HCT116 (cell line): ENCODE measurements at regions not wholly inside any gene's neighbourhood (a gene's known extent, or its start where the extent isn't known, plus 50 kb on each side); places are given as distances from the start of the nearest gene placed in this dataset.

Source experiments
- ATF3 ChIP-seq: IDR thresholded peaks from 2 replicates; pipeline ENCODE4 v1.6.1; 2012
- CTCF ChIP-seq, 3 experiments: fragments of 200-600 bp in 1 of 3; sonication (generic) in 1 of 3; IDR thresholded peaks in 2 of 3; conservative IDR thresholded peaks in 1 of 3; 2 replicates each; pipeline ENCODE4 v1.5.1; 2012 to 2017; ENCODE audit warnings: low read depth in 2 of 3, low read length in 2 of 3, antibody characterized with exemption in 1 of 3, borderline replicate concordance in 1 of 3, control low read depth in 1 of 3, mild to moderate bottlenecking in 1 of 3, mixed read lengths in 1 of 3, mixed run types in 1 of 3, moderate library complexity in 1 of 3; ENCODE audit not compliant: insufficient read depth in 1 of 3
- EZH2 ChIP-seq: fragments of 200-600 bp; sonication (generic); IDR thresholded peaks from 2 replicates; pipeline ENCODE4 v1.6.1; 2017; ENCODE audit warnings: antibody characterized with exemption, mixed run types
- EZH2phosphoT487 ChIP-seq: fragments of 200-600 bp; IDR thresholded peaks from 2 replicates; pipeline ENCODE4 v1.6.1; 2018; ENCODE audit warnings: antibody characterized with exemption, borderline replicate concordance
- MAX ChIP-seq: IDR thresholded peaks from 2 replicates; pipeline ENCODE4 v1.6.1; 2012
- POLR2A ChIP-seq: IDR thresholded peaks from 2 replicates; pipeline ENCODE4 v1.7.0; 2011; ENCODE audit warnings: borderline replicate concordance; ENCODE audit not compliant: insufficient read depth, insufficient read length; ENCODE audit errors: extremely low read depth
- POLR2AphosphoS5 ChIP-seq: IDR thresholded peaks from 2 replicates; pipeline ENCODE4 v1.6.1; 2011; ENCODE audit warnings: mild to moderate bottlenecking, low read depth, low read length, moderate library complexity
- SIN3A ChIP-seq: IDR thresholded peaks from 2 replicates; pipeline ENCODE4 v1.6.1; 2012; ENCODE audit warnings: low read depth
- TCF7L2 ChIP-seq: IDR thresholded peaks from 2 replicates; pipeline ENCODE4 v1.7.0; 2011; ENCODE audit warnings: borderline replicate concordance, inconsistent platforms; ENCODE audit not compliant: insufficient read depth, insufficient read length; ENCODE audit errors: extremely low read depth
- YY1 ChIP-seq: IDR thresholded peaks from 2 replicates; pipeline ENCODE4 v1.6.1; 2011; ENCODE audit warnings: low read length, low read depth, moderate library complexity, mild to moderate bottlenecking; ENCODE audit not compliant: insufficient replicate concordance; ENCODE audit errors: extremely low read depth
- ZFX ChIP-seq: fragments of 450-650 bp; IDR thresholded peaks from 2 replicates; pipeline ENCODE4 v1.6.1; 2017

GRCh38 chr2:120653046-120653445 is 82.6 kb upstream of the GLI2 start:
- TF ChIP-seq CTCF (IDR thresholded peaks at IDR 0.05 in 2 of 3, conservative IDR thresholded peaks at IDR 0.05 in 1 of 3; ENCODE audit: borderline replicate concordance in 1 of 3, insufficient read depth in 1 of 3, low read depth in 2 of 3, low read length in 2 of 3) (no peak), EZH2 (no peak), POLR2AphosphoS5 (no peak), YY1 (no peak), ZFX (no peak), POLR2A (no peak), ATF3 (no peak), MAX (no peak), SIN3A (no peak), EZH2phosphoT487 (no peak), TCF7L2 (no peak)
